Uterus (tissue), 3 donors: ENCODE measurements at regions not wholly inside any gene's neighbourhood (a gene's known extent, or its start where the extent isn't known, plus 50 kb on each side); places are given as distances from the start of the nearest gene placed in this dataset.

Experiments used
- DNase-seq, 2 donors: peaks; one replicate each; pipeline ENCODE4 v3.0.0-alpha.2; 2019 to 2020
- H3K27ac ChIP-seq, 2 donors: fragments of 200-600 bp; sonication (generic); 1 replicate in 1 of 2; 2 replicates in 1 of 2; pipeline ENCODE4 v1.5.1; 2016 to 2018
- H3K27me3 ChIP-seq, 2 donors: fragments of 200-600 bp; sonication (generic); one replicate each; pipeline ENCODE4 v1.5.1; 2018 to 2019; ENCODE audit warnings: control low read depth in 1 of 2
- H3K36me3 ChIP-seq, 2 donors: fragments of 200-600 bp; sonication (generic); one replicate each; pipeline ENCODE4 v1.5.1; 2019; ENCODE audit warnings: control low read depth in 1 of 2
- H3K4me1 ChIP-seq, 2 donors: fragments of 200-600 bp; sonication (generic); one replicate each; pipeline ENCODE4 v1.5.1; 2018 to 2019; ENCODE audit warnings: control low read depth in 1 of 2
- H3K4me3 ChIP-seq, 2 donors: fragments of 200-600 bp; sonication (generic); 1 replicate in 1 of 2; 2 replicates in 1 of 2; pipeline ENCODE4 v1.5.1; 2018 to 2019; ENCODE audit warnings: mild to moderate bottlenecking in 1 of 2
- H3K9me3 ChIP-seq, 2 donors: fragments of 200-600 bp; sonication (generic); one replicate each; pipeline ENCODE4 v1.5.1; 2019; ENCODE audit warnings: control low read depth in 1 of 2
- POLR2A ChIP-seq, 2 donors: fragments of 450-650 bp; IDR thresholded peaks; one replicate each; pipeline ENCODE4 v1.6.1; 2016; ENCODE audit warnings: antibody characterized with exemption in 2 of 2, mild to moderate bottlenecking in 1 of 2, moderate library complexity in 1 of 2
- intact Hi-C: fragments of 100-400 bp; cut with DNase I; formaldehyde crosslinking; loops from one replicate; pipeline ENCODE4 v1.15.1; 2023; ENCODE audit warnings: low total_unique reads
- TF ChIP-seq, protein P1 (sequence below), 4 experiments: fragments of 200-600 bp in 2 of 4; fragments of 450-650 bp in 2 of 4; sonication (generic) in 2 of 4; IDR thresholded peaks; one replicate each; pipeline ENCODE4 v1.5.1; 2016 to 2019; ENCODE audit warnings: antibody characterized with exemption in 4 of 4, mild to moderate bottlenecking in 2 of 4, moderate library complexity in 1 of 4
- donor health status: DM: yes; HTN: yes; CAD: no.

- H3K4me3 ChIP-seq = no peak overlapping the region
- no peaks in the 10 kb centered on the region for H3K27me3 ChIP-seq
- no peak for DNase-seq
- no peaks in the 10 kb centered on the region for H3K4me1 ChIP-seq
- intact Hi-C loops = no loop called here
- H3K36me3 ChIP-seq = no peaks in the 10 kb centered on the region
- H3K27ac ChIP-seq = no peak overlapping the region
- TF ChIP-seq, protein P1, sequence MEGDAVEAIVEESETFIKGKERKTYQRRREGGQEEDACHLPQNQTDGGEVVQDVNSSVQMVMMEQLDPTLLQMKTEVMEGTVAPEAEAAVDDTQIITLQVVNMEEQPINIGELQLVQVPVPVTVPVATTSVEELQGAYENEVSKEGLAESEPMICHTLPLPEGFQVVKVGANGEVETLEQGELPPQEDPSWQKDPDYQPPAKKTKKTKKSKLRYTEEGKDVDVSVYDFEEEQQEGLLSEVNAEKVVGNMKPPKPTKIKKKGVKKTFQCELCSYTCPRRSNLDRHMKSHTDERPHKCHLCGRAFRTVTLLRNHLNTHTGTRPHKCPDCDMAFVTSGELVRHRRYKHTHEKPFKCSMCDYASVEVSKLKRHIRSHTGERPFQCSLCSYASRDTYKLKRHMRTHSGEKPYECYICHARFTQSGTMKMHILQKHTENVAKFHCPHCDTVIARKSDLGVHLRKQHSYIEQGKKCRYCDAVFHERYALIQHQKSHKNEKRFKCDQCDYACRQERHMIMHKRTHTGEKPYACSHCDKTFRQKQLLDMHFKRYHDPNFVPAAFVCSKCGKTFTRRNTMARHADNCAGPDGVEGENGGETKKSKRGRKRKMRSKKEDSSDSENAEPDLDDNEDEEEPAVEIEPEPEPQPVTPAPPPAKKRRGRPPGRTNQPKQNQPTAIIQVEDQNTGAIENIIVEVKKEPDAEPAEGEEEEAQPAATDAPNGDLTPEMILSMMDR (IDR thresholded peaks at IDR 0.05) = no peak
- no peak for TF ChIP-seq POLR2A (IDR thresholded peaks at IDR 0.05)
- H3K9me3 ChIP-seq = no peaks in the 10 kb centered on the region
These were observed 311.0 kb downstream of the NSG2 start for GRCh38 chr5:174356536-174356935.

GRCh38 chr5:174358276-174358675 lies 312.8 kb downstream of the NSG2 start:
- H3K9me3 ChIP-seq = no peaks in the 10 kb centered on the region
- no peak overlapping the region for H3K4me3 ChIP-seq
- H3K4me1 ChIP-seq = no peaks in the 10 kb centered on the region
- intact Hi-C loops = no loop called here
- H3K27me3 ChIP-seq = no peaks in the 10 kb centered on the region
- H3K36me3 ChIP-seq = no peaks in the 10 kb centered on the region
- no peak overlapping the region for H3K27ac ChIP-seq
- no peak for DNase-seq
- no peak for TF ChIP-seq POLR2A (IDR thresholded peaks at IDR 0.05)
- TF ChIP-seq, protein P1 (IDR thresholded peaks at IDR 0.05) = no peak

DNA sequence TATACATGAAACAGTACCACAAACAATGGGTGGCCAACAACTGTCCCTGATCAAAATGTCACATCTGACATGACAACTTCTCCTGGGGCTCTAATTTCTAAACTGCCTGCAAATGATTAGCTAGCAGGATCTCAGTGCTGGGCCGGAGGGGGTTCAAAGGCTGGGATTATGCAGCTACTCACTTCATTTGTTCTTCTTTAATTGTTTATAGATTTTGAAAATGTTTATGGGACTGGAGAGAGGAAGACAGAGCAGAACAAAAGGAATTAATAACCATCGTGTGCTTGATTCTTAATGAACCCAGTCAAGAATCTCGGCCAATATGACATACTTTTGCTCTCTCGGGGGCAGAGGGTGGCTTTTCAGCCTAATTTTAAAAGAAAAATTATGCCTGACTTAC lies 313.6 kb downstream of the NSG2 start:
- H3K4me3 ChIP-seq = no peak overlapping the region
- no peak for DNase-seq
- no peaks in the 10 kb centered on the region for H3K4me1 ChIP-seq
- intact Hi-C loops = no loop called here
- H3K9me3 ChIP-seq = no peaks in the 10 kb centered on the region
- H3K27ac ChIP-seq = no peak overlapping the region
- TF ChIP-seq, protein P1 (IDR thresholded peaks at IDR 0.05) = no peak
- no peak for TF ChIP-seq POLR2A (IDR thresholded peaks at IDR 0.05)
- H3K27me3 ChIP-seq = no peaks in the 10 kb centered on the region
- no peaks in the 10 kb centered on the region for H3K36me3 ChIP-seq

- intact Hi-C loops = no loop called here
- Histone ChIP-seq H3K36me3 (no peaks in the 10 kb centered on the region), H3K27me3 (no peaks in the 10 kb centered on the region), H3K4me3 (no peak overlapping the region), H3K9me3 (no peaks in the 10 kb centered on the region), H3K27ac (no peak overlapping the region), H3K4me1 (no peaks in the 10 kb centered on the region)
- DNase-seq = no peak
- TF ChIP-seq, protein P1 (IDR thresholded peaks at IDR 0.05) = no peak
- no peak for TF ChIP-seq POLR2A (IDR thresholded peaks at IDR 0.05)
These were observed 317.0 kb downstream of the NSG2 start for GRCh38 chr5:174362514-174362913.

- Histone ChIP-seq H3K4me3 (no peak overlapping the region), H3K27ac (no peak overlapping the region), H3K27me3 (no peaks in the 10 kb centered on the region), H3K4me1 (no peaks in the 10 kb centered on the region), H3K9me3 (no peaks in the 10 kb centered on the region), H3K36me3 (no peaks in the 10 kb centered on the region)
- TF ChIP-seq POLR2A (IDR thresholded peaks at IDR 0.05) = no peak
- TF ChIP-seq, protein P1 (IDR thresholded peaks at IDR 0.05) = no peak
- intact Hi-C loops = no loop called here
- no peak for DNase-seq
These were observed 318.4 kb downstream of the NSG2 start for GRCh38 chr5:174363934-174364333.
